Glutamatergic neuron (in vitro differentiated cells): ENCODE measurements at regions not wholly inside any gene's neighbourhood (a gene's known extent, or its start where the extent isn't known, plus 50 kb on each side); places are given as distances from the start of the nearest gene placed in this dataset.

Source experiments
- DNase-seq: peaks from one replicate; pipeline ENCODE4 v3.0.0; 2022
- H3K27ac Mint-ChIP-seq: one replicate; pipeline ENCODE4 v1.8.0; 2020; ENCODE audit warnings: mild to moderate bottlenecking, mixed read lengths, inconsistent platforms; ENCODE audit not compliant: unreplicated experiment
- H3K27me3 Mint-ChIP-seq: one replicate; pipeline ENCODE4 v1.8.0; 2020; ENCODE audit warnings: mild to moderate bottlenecking, moderate library complexity, mixed read lengths, inconsistent platforms; ENCODE audit not compliant: unreplicated experiment
- H3K36me3 Mint-ChIP-seq: one replicate; pipeline ENCODE4 v1.8.0; 2020; ENCODE audit warnings: mild to moderate bottlenecking, mixed read lengths, inconsistent platforms; ENCODE audit not compliant: unreplicated experiment
- H3K4me1 Mint-ChIP-seq: one replicate; pipeline ENCODE4 v1.8.0; 2020; ENCODE audit warnings: mild to moderate bottlenecking, low read depth, mixed read lengths, inconsistent platforms; ENCODE audit not compliant: unreplicated experiment
- H3K4me3 Mint-ChIP-seq: one replicate; pipeline ENCODE4 v1.8.0; 2020; ENCODE audit warnings: mild to moderate bottlenecking, mixed read lengths, inconsistent platforms; ENCODE audit not compliant: unreplicated experiment
- H3K9me3 Mint-ChIP-seq: one replicate; pipeline ENCODE4 v1.8.0; 2020; ENCODE audit warnings: mild to moderate bottlenecking, moderate library complexity, mixed read lengths, inconsistent platforms; ENCODE audit not compliant: unreplicated experiment
- TF ChIP-seq, protein P1 (sequence below): fragments of 200-600 bp; sonication (generic); IDR thresholded peaks from one replicate; pipeline ENCODE4 v1.5.0; 2021; ENCODE audit not compliant: partially characterized antibody, unreplicated experiment

DNA sequence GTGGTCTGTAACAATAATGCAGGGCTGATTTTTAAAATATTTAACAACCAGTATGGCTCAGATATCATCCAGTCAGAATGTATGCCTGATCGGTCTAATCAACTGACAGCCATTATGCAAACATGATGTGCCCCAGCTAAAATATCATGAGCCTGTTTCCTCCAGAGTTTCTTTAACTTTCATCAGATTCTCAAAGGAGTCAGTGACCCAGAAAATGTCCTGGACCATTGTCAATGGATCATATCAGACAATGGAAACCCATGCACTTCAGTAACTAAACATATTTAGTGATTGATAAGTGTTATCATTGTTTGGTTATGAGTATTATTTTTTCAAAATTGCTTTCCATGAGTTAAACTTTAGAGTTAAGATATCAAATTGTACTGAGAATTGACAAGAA is 173.5 kb downstream of the LMBRD1 start:
- DNase-seq, result no peak
- Mint-ChIP-seq H3K36me3 (no peaks in the 10 kb centered on the region), H3K27ac (no peak overlapping the region), H3K4me3 (no peak overlapping the region), H3K4me1 (peaks cover 7% of the 10 kb centered on the region), H3K27me3 (no peaks in the 10 kb centered on the region), H3K9me3 (no peaks in the 10 kb centered on the region)
- TF ChIP-seq, protein P1, sequence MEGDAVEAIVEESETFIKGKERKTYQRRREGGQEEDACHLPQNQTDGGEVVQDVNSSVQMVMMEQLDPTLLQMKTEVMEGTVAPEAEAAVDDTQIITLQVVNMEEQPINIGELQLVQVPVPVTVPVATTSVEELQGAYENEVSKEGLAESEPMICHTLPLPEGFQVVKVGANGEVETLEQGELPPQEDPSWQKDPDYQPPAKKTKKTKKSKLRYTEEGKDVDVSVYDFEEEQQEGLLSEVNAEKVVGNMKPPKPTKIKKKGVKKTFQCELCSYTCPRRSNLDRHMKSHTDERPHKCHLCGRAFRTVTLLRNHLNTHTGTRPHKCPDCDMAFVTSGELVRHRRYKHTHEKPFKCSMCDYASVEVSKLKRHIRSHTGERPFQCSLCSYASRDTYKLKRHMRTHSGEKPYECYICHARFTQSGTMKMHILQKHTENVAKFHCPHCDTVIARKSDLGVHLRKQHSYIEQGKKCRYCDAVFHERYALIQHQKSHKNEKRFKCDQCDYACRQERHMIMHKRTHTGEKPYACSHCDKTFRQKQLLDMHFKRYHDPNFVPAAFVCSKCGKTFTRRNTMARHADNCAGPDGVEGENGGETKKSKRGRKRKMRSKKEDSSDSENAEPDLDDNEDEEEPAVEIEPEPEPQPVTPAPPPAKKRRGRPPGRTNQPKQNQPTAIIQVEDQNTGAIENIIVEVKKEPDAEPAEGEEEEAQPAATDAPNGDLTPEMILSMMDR, result no peak

DNA sequence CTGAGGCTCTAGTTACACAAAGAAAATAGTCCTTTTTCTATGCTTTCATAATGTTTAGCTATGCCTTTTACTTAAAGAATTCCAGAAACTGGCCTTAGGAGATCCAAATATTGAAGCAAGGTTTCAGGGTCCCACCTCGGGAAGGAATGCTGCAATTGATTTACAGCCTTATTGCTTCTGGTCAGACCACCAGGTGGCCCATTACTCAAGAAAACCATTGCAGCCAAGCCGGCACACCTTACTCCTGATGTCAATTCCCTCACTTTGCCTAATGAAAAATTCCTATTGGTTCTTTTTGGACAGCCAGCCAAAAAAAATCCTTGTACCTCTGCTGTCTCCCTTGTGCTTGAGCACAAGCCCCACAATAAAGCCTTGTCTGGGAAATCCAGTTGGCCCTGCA is 173.9 kb downstream of the LMBRD1 start:
- H3K27me3 Mint-ChIP-seq, result no peaks in the 10 kb centered on the region
- H3K36me3 Mint-ChIP-seq, result no peaks in the 10 kb centered on the region

DNA sequence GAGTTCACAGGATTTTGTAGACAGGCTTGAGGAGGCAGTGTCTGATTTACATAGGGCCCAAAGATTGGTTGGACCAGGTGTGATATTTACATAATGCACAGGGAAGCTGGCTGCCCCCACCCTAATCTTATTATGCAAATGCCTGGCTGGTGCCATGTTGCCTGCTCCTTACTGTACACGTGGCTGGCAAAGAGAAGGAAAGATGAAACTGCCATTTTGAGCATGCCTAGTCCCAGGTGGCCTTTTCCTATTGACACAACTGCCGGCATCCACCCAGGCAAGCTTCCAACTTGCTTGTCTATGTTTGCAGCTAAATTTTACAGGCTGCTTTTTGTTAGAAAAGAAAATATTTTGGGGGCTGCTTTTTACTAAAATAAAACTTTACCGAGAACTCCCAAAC is 174.6 kb downstream of the LMBRD1 start:
- TF ChIP-seq, protein P1, result no peak
- Mint-ChIP-seq H3K27me3 (no peaks in the 10 kb centered on the region), H3K27ac (no peak overlapping the region), H3K36me3 (no peaks in the 10 kb centered on the region), H3K9me3 (no peaks in the 10 kb centered on the region), H3K4me3 (no peak overlapping the region), H3K4me1 (peaks cover 7% of the 10 kb centered on the region)
- DNase-seq, result no peak

More for the DNA sequence above, 173.9 kb downstream of the LMBRD1 start:
- no peaks in the 10 kb centered on the region for H3K9me3 Mint-ChIP-seq
- no peak overlapping the region for H3K4me3 Mint-ChIP-seq
- peaks cover 7% of the 10 kb centered on the region for H3K4me1 Mint-ChIP-seq
- TF ChIP-seq, protein P1, result no peak
- H3K27ac Mint-ChIP-seq, result no peak overlapping the region
- DNase-seq, result no peak

DNA sequence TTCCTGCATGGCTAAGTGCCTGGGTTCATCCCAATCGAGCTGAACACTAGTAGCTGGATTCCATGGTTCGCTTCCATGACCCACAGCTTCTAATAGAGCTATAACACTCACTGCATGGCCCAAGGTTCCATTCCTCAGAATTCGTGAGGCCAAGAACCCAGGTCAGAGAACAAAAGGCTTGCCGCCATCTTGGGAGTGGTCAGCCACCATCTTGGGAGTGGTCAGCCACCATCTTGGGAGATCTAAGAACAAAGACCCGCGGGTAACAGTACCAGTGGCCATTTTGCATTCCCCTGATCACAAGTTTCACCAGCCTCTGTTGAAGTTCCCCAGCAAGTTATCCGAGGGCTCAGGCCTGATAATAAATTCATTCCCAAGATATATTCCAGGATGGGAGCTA is 179.6 kb downstream of the LMBRD1 start:
- Mint-ChIP-seq H3K36me3 (no peaks in the 10 kb centered on the region), H3K9me3 (no peaks in the 10 kb centered on the region), H3K4me3 (no peak overlapping the region), H3K27me3 (no peaks in the 10 kb centered on the region), H3K27ac (no peak overlapping the region), H3K4me1 (peaks cover 3% of the 10 kb centered on the region)
- DNase-seq, result no peak
- TF ChIP-seq, protein P1, result no peak

DNA sequence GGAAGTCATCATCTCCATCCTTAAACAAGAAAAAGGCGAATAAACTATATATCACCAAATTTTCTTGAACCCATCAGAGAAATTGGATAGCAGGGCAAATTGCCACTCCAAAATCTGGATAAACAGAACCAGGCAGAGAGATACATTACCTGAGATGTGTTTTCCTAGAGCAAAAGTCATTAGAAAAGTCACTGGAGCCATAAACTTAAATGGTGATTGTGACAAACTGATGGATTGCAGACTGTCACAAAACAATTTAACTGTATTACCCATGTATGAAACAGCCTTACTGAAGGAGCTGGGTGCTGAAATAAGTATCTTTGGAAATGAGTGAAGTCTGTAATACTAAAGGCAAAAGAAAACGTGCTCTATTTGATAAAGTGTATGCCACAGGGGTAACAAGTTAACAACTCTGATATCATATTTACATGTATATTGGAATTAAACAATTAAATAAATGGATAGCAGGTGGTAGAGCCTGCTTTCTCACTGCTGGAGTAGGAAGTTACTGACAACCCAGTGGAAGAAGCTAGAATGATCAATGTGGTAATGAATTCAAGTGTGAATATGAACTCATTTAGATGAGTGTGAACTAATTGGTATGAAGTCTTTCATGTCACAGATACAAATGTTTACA is 186.9 kb downstream of the LMBRD1 start:
- no peak for DNase-seq
- H3K27me3 Mint-ChIP-seq, result no peaks in the 10 kb centered on the region
- TF ChIP-seq, protein P1, result no peak
- H3K36me3 Mint-ChIP-seq, result no peaks in the 10 kb centered on the region
- H3K9me3 Mint-ChIP-seq, result no peaks in the 10 kb centered on the region
- H3K27ac Mint-ChIP-seq, result no peak overlapping the region
- no peaks in the 10 kb centered on the region for H3K4me1 Mint-ChIP-seq
- no peak overlapping the region for H3K4me3 Mint-ChIP-seq
